ENCODE measurements at regions not wholly inside any gene's neighbourhood (a gene's known extent, or its start where the extent isn't known, plus 50 kb on each side); places are given as distances from the start of the nearest gene placed in this dataset.
A peak's percentile ranks its signal among the peaks of the same experiment; 100 is the strongest.

DNA sequence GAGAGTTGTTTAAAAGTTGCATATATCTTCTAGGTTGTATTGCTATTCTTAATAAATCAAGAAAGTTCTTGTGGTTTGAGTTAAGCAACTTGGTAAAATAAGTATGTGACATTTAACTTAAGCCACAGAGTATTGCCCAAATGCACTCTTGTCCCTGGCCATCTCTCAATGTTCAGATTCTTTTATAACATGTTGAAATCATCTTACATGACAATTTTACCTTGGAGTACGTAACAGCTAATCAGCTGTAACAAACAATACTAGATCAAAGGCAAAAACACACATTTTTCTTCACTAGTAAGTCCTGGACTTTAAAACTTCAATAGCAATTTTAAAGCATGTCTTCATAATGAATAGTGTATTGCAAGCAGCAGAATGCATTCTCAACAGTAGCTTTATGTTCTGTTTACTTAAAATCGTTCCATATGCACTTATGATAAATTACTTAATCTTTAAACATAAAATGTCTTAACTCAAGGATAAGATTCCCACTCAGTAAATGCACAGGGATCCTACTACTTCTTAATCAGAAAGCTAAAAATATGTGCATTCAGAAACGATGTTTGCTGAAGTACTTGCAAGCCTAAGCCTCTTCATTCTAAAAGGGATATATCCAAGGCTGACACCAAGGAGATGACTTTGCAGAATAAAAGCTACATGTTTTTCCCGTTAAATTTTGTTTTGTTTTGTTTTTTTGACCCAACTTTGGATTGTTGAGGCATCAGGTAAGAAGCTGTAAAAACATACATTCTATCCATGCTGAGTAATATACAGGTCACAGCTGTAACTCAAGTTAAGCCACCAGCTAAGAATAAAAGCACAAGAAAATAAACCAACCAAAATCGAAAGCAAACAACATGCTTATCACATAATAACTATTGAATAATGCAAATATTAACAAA lies 86.1 kb upstream of the NFIB start:
- peaks cover 6 to 7% of the 10 kb centered on the region in 2 experiments; a peak in 4 of 5 replicates for H3K4me1 ChIP-seq (replicated peaks in 1 of 2; ENCODE audit: control insufficient read depth in 2 of 2, insufficient read depth in 2 of 2, low read length in 2 of 2)
- ATAC-seq = no peak
- H3K79me2 ChIP-seq (ENCODE audit: control insufficient read depth, insufficient read depth, low read length) = no peaks in the 10 kb centered on the region
- TF ChIP-seq NFE2 (IDR thresholded peaks at IDR 0.05; ENCODE audit: low read depth) (0 out of 2 replicates have a peak, but pooled peaks have one; percentile 4), ZNF146 (CRISPR knock-in tag; IDR thresholded peaks at IDR 0.05; ENCODE audit: unreplicated experiment) (no peak)
- no peak overlapping the region for H3K9ac ChIP-seq (ENCODE audit: insufficient read depth in 1 of 2, low read depth in 2 of 2, low read length in 2 of 2)
- no peak overlapping the region for H3K27ac ChIP-seq (ENCODE audit: extremely low read depth, low read depth, low read length)
- no peak overlapping the region for H3K4me3 ChIP-seq
- ChIA-PET POLR2A (no interaction called here), CTCF (ENCODE audit: low intra/inter-chr PET ratio) (interaction anchor here (0.6 to 0.7 kb wide), 2 partner anchors 331 to 1190 kb away, joined by 3 read pairs; no protein-coding TSS in a partner anchor)
- no peaks in the 10 kb centered on the region for H3K9me1 ChIP-seq (ENCODE audit: control insufficient read depth, insufficient read depth, low read length)
- no peaks in the 10 kb centered on the region for H3K27me3 ChIP-seq (ENCODE audit: control insufficient read depth in 2 of 2, insufficient read depth in 2 of 2, low read length in 2 of 2)
- intact Hi-C loops (cut with micrococcal nuclease) = loop anchor here (5.0 kb wide), 2 partner anchors 38 to 328 kb away; no protein-coding TSS in a partner anchor
- peak; percentile 49 for FAIRE-seq
- peaks cover under 1% of the 10 kb centered on the region; the same call in 1 of the 2 replicates for H3K9me3 ChIP-seq (replicated peaks; ENCODE audit: control insufficient read depth, insufficient read depth, low read depth, low read length)
- no peaks in the 10 kb centered on the region for H4K20me1 ChIP-seq (replicated peaks; ENCODE audit: control insufficient read depth, insufficient read depth, low read length)
- in situ Hi-C loops (cut with MboI) = no loop called here
- no peak for DNase-seq (ENCODE audit: extremely low read depth in 1 of 4, low spot score in 3 of 4)
- no TSS peak for BruUV-seq (replicated peaks)
- H3K4me2 ChIP-seq (ENCODE audit: insufficient read depth, low read length) = no peak overlapping the region
- H2AFZ ChIP-seq (ENCODE audit: low read depth, low read length) = no peak overlapping the region
- H3K36me3 ChIP-seq (ENCODE audit: control insufficient read depth, insufficient read depth, low read length) = no peaks in the 10 kb centered on the region
- WGBS (ENCODE audit: insufficient coverage, low coverage, missing lambda C conversion rate) = 32% methylated on average over 5 of the region's 5 CpGs

DNA sequence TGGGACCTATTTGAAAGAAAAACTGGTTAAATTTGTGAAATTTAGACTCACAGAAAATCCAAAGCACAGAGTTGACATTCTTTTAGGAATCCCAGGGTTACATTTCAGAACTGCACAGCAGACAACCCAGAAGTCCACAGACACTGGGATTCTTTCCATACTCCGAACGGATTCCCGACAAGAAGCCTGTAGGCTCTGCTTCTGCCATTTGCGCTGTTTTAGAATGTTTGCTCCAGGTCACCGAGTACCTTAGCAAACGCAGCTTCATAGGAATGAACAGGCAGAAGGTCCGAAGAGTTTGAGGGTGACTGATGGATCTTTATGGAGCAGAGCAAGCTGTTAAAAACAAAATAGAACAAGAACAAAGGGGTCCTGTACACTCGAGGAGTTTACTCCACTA lies 84.5 kb upstream of the NFIB start:
- no peak for FAIRE-seq
- H3K79me2 ChIP-seq (ENCODE audit: control insufficient read depth, insufficient read depth, low read length) = no peaks in the 10 kb centered on the region
- no peaks in the 10 kb centered on the region for H3K36me3 ChIP-seq (ENCODE audit: control insufficient read depth, insufficient read depth, low read length)
- no peaks in the 10 kb centered on the region for H4K20me1 ChIP-seq (replicated peaks; ENCODE audit: control insufficient read depth, insufficient read depth, low read length)
- H3K27ac ChIP-seq (ENCODE audit: extremely low read depth, low read depth, low read length) = no peak overlapping the region
- no peak for DNase-seq (ENCODE audit: extremely low read depth in 1 of 4, low spot score in 3 of 4)
- no peak for ATAC-seq
- ChIA-PET CTCF (ENCODE audit: low intra/inter-chr PET ratio) (no interaction called here), POLR2A (no interaction called here)
- peaks cover 6 to 7% of the 10 kb centered on the region in 2 experiments; a peak in 4 of 5 replicates for H3K4me1 ChIP-seq (replicated peaks in 1 of 2; ENCODE audit: control insufficient read depth in 2 of 2, insufficient read depth in 2 of 2, low read length in 2 of 2)
- no peaks in the 10 kb centered on the region for H3K27me3 ChIP-seq (ENCODE audit: control insufficient read depth in 2 of 2, insufficient read depth in 2 of 2, low read length in 2 of 2)
- in situ Hi-C loops (cut with MboI) (no loop called here), intact Hi-C loops (cut with micrococcal nuclease) (loop anchor here (5.0 kb wide), 1 partner anchor 36 kb away; no protein-coding TSS in a partner anchor)
- peaks cover 4% of the 10 kb centered on the region for H3K9me3 ChIP-seq (replicated peaks; ENCODE audit: control insufficient read depth, insufficient read depth, low read depth, low read length)
- no peak overlapping the region for H3K4me2 ChIP-seq (ENCODE audit: insufficient read depth, low read length)
- H3K9me1 ChIP-seq (ENCODE audit: control insufficient read depth, insufficient read depth, low read length) = no peaks in the 10 kb centered on the region
- no peak overlapping the region for H3K4me3 ChIP-seq
- H2AFZ ChIP-seq (ENCODE audit: low read depth, low read length) = no peak overlapping the region
- no peak overlapping the region for H3K9ac ChIP-seq (ENCODE audit: insufficient read depth in 1 of 2, low read depth in 2 of 2, low read length in 2 of 2)
- 74% methylated on average over 5 of the region's 8 CpGs for WGBS (ENCODE audit: insufficient coverage, low coverage, missing lambda C conversion rate)
- no TSS peak for BruUV-seq (replicated peaks)
- no peak for TF ChIP-seq STAG1 (CRISPR knock-in tag; IDR thresholded peaks at IDR 0.05; ENCODE audit: borderline replicate concordance)
- TF ChIP-seq ZNF699 (CRISPR knock-in tag; IDR thresholded peaks at IDR 0.05; ENCODE audit: insufficient replicate concordance) = no peak
- TF ChIP-seq, protein P1, sequence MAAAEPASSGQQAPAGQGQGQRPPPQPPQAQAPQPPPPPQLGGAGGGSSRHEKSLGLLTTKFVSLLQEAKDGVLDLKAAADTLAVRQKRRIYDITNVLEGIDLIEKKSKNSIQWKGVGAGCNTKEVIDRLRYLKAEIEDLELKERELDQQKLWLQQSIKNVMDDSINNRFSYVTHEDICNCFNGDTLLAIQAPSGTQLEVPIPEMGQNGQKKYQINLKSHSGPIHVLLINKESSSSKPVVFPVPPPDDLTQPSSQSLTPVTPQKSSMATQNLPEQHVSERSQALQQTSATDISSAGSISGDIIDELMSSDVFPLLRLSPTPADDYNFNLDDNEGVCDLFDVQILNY (CRISPR knock-in tag; IDR thresholded peaks at IDR 0.05) = no peak
- TF ChIP-seq ASH1L (IDR thresholded peaks at IDR 0.05; ENCODE audit: borderline replicate concordance, low read depth, partially characterized antibody) = no peak
- no peak for TF ChIP-seq ILF3 (IDR thresholded peaks at IDR 0.05; ENCODE audit: borderline replicate concordance)
- TF ChIP-seq MAFG (tag; conservative IDR thresholded peaks at IDR 0.05) = no peak
- no peak for TF ChIP-seq MTA2 (IDR thresholded peaks at IDR 0.05; ENCODE audit: low read depth)
- no peak for TF ChIP-seq PTTG1 (tag; IDR thresholded peaks at IDR 0.05; ENCODE audit: low read depth)
- no peak for TF ChIP-seq XRCC3 (IDR thresholded peaks at IDR 0.05)
- no peak for TF ChIP-seq KDM4B (IDR thresholded peaks at IDR 0.05; ENCODE audit: borderline replicate concordance in 2 of 2, low read depth in 1 of 2)
- no peak for TF ChIP-seq RB1 (IDR thresholded peaks at IDR 0.05; ENCODE audit: low read depth)
- TF ChIP-seq CBX5 (IDR thresholded peaks at IDR 0.05; ENCODE audit: borderline replicate concordance, low read depth) = no peak

Measured in K562 (cell line).